Loucy (cell line): ENCODE measurements at regions not wholly inside any gene's neighbourhood (a gene's known extent, or its start where the extent isn't known, plus 50 kb on each side); places are given as distances from the start of the nearest gene placed in this dataset.

Experiments used
- CTCF ChIP-seq: fragments of 200-600 bp; sonication (generic); conservative IDR thresholded peaks from 2 replicates; pipeline ENCODE4 v1.5.1; 2014; ENCODE audit warnings: mild to moderate bottlenecking, antibody characterized with exemption, low read length
- EZH2phosphoT487 ChIP-seq: fragments of 200-600 bp; IDR thresholded peaks from 2 replicates; pipeline ENCODE4 v1.6.1; 2018; ENCODE audit warnings: antibody characterized with exemption, mild to moderate bottlenecking, moderate library complexity, borderline replicate concordance

GRCh38 chr10:2263561-2263960 lies 526.2 kb upstream of the ADARB2 start:
- TF ChIP-seq CTCF (no peak), EZH2phosphoT487 (no peak)
